ENCODE measurements at regions not wholly inside any gene's neighbourhood (a gene's known extent, or its start where the extent isn't known, plus 50 kb on each side); places are given as distances from the start of the nearest gene placed in this dataset.

DNA sequence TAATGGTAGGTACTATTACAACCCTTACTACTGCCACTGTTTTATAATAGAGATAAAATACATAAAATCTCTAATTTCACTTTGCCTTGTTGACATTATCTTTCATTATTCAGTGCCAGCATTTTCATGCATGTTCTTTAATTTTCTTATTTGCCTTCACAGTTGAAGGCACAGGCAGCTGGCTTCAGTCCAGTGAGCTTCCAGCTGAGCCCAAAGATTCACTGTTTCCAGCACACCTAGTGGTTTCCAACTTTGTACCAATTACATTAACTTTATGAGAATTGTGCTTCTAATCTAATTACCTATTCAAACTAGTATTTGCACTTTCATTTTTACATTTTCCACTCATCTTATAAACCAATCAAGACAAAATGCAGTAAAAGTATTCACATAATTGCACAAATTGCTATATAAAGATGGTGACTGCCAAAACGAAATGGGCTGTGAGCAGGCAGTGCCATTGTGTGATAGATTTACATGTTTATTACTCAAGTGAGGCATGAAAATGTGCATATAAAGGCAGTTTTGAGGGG is 228.3 kb downstream of the MFSD1 start:
- Histone ChIP-seq H3K27me3 (no peaks in the 10 kb centered on the region), H3K4me1 (no peaks in the 10 kb centered on the region), H3K4me3 (no peak overlapping the region), H3K27ac (no peak overlapping the region), H3K9me3 (no peaks in the 10 kb centered on the region), H3K36me3 (no peaks in the 10 kb centered on the region)
- no peak for TF ChIP-seq POLR2A (IDR thresholded peaks at IDR 0.05)
- TF ChIP-seq, protein P1, sequence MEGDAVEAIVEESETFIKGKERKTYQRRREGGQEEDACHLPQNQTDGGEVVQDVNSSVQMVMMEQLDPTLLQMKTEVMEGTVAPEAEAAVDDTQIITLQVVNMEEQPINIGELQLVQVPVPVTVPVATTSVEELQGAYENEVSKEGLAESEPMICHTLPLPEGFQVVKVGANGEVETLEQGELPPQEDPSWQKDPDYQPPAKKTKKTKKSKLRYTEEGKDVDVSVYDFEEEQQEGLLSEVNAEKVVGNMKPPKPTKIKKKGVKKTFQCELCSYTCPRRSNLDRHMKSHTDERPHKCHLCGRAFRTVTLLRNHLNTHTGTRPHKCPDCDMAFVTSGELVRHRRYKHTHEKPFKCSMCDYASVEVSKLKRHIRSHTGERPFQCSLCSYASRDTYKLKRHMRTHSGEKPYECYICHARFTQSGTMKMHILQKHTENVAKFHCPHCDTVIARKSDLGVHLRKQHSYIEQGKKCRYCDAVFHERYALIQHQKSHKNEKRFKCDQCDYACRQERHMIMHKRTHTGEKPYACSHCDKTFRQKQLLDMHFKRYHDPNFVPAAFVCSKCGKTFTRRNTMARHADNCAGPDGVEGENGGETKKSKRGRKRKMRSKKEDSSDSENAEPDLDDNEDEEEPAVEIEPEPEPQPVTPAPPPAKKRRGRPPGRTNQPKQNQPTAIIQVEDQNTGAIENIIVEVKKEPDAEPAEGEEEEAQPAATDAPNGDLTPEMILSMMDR (IDR thresholded peaks at IDR 0.05) = no peak
- intact Hi-C loops (cut with DNase I) = no loop called here
- no peak for DNase-seq
- ATAC-seq = no peak
- 29% methylated on average over 1 of the region's 1 CpG for WGBS (ENCODE audit: insufficient coverage, low coverage, low lambda C conversion rate, missing lambda C conversion rate)

DNA sequence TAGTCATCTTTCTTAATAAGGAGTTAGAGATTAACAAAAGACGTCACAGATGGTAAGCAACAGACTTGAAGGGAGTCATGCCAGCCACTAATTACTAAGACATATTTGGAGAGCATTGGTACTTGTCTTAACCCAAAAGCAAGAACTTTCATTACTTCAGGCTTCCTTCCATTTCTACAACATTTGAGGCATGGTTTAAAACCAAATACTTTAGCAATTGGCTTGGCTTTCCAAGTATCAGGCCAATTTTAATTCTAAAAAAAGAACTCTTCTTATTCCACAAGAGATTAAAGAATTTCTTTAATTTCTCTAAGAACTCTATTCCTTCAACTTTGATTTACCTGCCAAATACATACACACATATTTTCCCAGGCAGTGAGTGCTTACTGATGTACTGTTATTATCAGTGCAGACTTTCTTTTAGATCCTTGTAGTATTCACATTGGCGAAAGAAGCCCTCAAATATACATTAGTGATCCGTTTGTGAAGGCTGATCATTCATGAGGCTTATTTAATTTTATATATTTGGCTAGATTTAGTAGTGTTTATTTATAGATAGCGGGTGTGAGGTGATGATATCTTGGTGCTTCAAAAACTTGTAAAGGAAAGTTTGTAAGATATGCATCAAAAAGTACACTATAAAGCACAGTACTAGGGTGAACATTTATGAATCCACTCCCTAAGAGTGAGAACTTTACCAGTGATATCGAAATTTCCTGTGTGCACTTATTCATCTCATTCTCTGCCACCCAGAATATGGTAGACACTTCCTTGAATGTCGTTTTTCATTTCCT is 229.2 kb downstream of the MFSD1 start:
- Histone ChIP-seq H3K27ac (no peak overlapping the region), H3K9me3 (no peaks in the 10 kb centered on the region), H3K4me3 (no peak overlapping the region), H3K36me3 (no peaks in the 10 kb centered on the region), H3K27me3 (no peaks in the 10 kb centered on the region), H3K4me1 (no peaks in the 10 kb centered on the region)
- ATAC-seq = no peak
- 45% methylated on average over 6 of the region's 6 CpGs for WGBS (ENCODE audit: insufficient coverage, low coverage, low lambda C conversion rate, missing lambda C conversion rate)
- TF ChIP-seq, protein P1 (IDR thresholded peaks at IDR 0.05) = no peak
- TF ChIP-seq POLR2A (IDR thresholded peaks at IDR 0.05) = no peak
- intact Hi-C loops (cut with DNase I) = no loop called here
- DNase-seq = no peak

DNA sequence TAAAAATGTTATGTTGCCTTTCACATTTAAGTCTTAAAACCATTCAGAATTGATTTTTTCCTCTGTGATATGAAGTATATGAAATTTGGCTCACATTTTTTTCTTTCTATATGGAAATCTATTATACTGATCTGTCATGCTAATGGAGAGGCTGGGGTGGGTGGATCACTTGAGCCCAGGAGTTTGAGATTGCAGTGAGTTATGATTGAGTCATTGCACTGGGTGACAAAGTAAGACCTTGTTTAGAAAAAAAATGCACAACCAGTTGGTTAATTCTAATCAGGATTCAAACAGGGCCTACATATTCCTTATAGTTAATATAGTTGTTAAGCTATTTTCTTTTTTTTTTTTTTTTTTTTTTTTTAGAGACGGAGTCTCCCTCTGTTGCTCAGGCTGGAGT is 230.5 kb downstream of the MFSD1 start:
- Histone ChIP-seq H3K27me3 (no peaks in the 10 kb centered on the region), H3K4me1 (no peaks in the 10 kb centered on the region), H3K27ac (no peak overlapping the region), H3K4me3 (no peak overlapping the region), H3K9me3 (no peaks in the 10 kb centered on the region), H3K36me3 (no peaks in the 10 kb centered on the region)
- WGBS (ENCODE audit: insufficient coverage, low coverage, low lambda C conversion rate, missing lambda C conversion rate) = 90% methylated on average over 1 of the region's 1 CpG
- intact Hi-C loops (cut with DNase I) = no loop called here
- TF ChIP-seq, protein P1 (IDR thresholded peaks at IDR 0.05) = no peak
- no peak for TF ChIP-seq POLR2A (IDR thresholded peaks at IDR 0.05)
- ATAC-seq (no peak), DNase-seq (no peak)

DNA sequence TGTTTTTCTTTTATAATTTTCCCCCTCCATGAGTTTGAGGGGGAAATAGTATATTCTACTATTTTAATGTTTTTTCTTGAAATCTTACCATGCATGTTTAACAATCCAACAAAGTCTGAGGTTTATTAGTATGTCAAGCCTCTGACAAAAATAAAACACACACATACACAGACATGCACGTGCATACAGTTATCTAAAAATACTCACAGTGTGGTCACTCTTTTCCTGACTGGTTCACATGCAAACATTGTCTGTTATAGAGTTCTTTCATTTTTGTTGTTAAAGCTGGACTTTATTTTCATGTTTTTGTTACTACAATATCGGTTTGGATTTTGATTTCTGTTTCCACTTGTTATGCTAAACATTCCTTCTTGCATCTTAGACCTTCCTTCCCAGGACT is 236.6 kb downstream of the MFSD1 start:
- H3K4me1 ChIP-seq = no peaks in the 10 kb centered on the region
- peaks cover 0 to 2% (median 0%) of the 10 kb centered on the region in 4 donors for H3K9me3 ChIP-seq
- DNase-seq (no peak), ATAC-seq (no peak)
- 22% methylated on average over 2 of the region's 2 CpGs for WGBS (ENCODE audit: insufficient coverage, low coverage, low lambda C conversion rate, missing lambda C conversion rate)
- no peaks in the 10 kb centered on the region for H3K27me3 ChIP-seq
- intact Hi-C loops (cut with DNase I) = no loop called here
- H3K27ac ChIP-seq = no peak overlapping the region
- no peak overlapping the region for H3K4me3 ChIP-seq
- no peaks in the 10 kb centered on the region for H3K36me3 ChIP-seq
- TF ChIP-seq POLR2A (IDR thresholded peaks at IDR 0.05) = no peak
- TF ChIP-seq, protein P1 (IDR thresholded peaks at IDR 0.05) = no peak
